NOMO-1 treated with DMSO at 0.1 percent for 48 hours (cell line): ENCODE measurements at regions not wholly inside any gene's neighbourhood (a gene's known extent, or its start where the extent isn't known, plus 50 kb on each side); places are given as distances from the start of the nearest gene placed in this dataset.

Experiments used
- DNase-seq: peaks from one replicate; lab custom pipeline; 2025; ENCODE audit not compliant: unreplicated experiment; lab: John Stamatoyannopoulos, UW

GRCh38 chr16:65315081-65315780 is 193.4 kb upstream of the CDH11 start:
- DNase-seq = no peak

DNA sequence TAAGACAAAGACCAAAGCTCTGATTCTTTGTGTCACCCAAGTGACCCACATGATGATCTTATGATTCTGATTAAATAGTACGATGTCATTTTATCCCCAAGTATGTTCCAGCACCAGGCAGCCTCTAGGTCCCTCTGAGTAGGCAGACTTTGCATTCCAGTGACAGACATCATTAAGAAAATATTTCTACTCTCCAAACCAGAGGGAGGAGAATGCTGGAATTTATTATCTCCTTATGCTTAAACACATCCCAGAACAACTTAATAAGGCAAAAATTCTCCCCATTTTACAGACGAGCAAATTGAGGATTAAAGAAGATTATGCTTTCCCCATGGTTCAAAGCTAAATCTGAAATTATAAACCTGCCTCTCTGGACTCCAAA is 192.8 kb upstream of the CDH11 start:
- DNase-seq = no peak

DNA sequence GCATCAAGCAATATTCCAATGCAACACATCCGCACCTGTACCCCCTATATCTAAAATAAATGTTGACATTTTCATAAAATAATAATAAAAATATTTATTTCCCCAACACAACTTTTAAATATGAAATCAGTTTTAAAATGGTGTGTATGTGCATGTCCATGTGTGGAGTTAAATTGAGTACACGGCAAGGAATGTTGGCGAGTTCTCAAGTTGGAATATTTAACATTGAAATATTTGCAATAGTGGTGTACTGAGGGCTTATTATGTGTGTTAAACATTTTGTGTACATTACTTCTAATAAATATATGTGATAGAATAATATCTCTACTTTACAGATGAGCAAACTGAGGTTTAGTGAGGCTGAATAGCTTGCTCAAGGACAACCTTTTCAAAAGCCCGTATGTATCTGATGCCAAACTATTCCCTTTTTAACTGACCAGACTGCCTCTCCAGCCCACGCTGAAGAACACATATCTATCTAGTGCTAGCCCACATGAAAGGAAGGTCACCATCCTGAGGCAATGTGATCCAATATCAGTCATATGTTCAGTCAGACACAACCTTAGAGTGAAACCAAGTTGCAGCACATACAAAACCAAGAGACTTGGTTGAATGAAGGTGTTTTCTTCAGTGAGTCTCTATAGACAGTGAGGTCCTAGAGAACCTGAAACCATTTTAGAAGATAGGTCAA is 192.2 kb upstream of the CDH11 start:
- no peak for DNase-seq

- DNase-seq = no peak
Measured at GRCh38 chr16:65312795-65313194, 190.9 kb upstream of the CDH11 start.

- no peak for DNase-seq
Measured at GRCh38 chr16:65312071-65312470, 190.2 kb upstream of the CDH11 start.

GRCh38 chr16:65310491-65310890 is 188.6 kb upstream of the CDH11 start:
- DNase-seq = peak; percentile 16

- DNase-seq = no peak
Measured at GRCh38 chr16:65309354-65309753, 187.5 kb upstream of the CDH11 start.

- peak; percentile 77 for DNase-seq
Measured at GRCh38 chr16:65308506-65308905, 186.6 kb upstream of the CDH11 start.

DNA sequence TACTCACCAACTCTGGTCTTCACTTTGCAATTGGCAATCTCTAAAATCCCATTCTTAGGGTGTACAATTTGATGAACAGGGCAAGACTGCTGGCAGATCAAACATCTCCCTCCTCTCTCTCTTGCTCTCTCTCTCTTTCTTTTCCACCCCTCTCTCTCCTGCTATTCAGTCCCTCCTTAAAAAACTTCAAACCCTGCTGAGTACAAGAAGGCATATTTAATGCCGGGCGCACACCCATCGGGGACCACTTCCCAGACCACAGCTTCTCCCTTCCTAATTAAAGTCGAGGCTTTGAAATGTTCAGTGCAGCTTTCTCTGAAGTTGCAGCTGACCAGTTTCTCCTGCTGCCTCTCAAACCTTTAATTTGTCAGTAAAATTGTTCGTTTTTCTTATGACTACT is 185.4 kb upstream of the CDH11 start:
- DNase-seq = no peak

DNA sequence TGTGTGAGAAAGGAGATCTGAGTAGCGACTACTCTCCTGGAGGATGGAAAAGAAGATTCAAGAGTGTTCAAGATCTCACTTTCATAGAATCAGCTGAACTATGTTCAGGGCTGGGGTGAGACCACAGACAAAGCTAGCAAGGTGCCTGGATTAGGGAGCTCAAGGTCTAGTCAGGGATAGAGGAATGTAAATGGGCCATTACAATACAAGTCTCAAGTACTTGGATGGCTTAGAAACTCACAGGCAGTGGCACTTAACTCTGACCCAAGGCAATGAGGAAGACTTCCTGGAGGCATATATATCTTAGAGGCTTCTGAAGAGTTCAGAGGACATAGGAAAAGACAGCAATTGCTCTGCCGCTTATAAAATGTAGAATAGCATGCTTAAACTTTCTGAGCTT is 184.9 kb upstream of the CDH11 start:
- no peak for DNase-seq

- no peak for DNase-seq
Measured at GRCh38 chr16:65306300-65306699, 184.4 kb upstream of the CDH11 start.

DNA sequence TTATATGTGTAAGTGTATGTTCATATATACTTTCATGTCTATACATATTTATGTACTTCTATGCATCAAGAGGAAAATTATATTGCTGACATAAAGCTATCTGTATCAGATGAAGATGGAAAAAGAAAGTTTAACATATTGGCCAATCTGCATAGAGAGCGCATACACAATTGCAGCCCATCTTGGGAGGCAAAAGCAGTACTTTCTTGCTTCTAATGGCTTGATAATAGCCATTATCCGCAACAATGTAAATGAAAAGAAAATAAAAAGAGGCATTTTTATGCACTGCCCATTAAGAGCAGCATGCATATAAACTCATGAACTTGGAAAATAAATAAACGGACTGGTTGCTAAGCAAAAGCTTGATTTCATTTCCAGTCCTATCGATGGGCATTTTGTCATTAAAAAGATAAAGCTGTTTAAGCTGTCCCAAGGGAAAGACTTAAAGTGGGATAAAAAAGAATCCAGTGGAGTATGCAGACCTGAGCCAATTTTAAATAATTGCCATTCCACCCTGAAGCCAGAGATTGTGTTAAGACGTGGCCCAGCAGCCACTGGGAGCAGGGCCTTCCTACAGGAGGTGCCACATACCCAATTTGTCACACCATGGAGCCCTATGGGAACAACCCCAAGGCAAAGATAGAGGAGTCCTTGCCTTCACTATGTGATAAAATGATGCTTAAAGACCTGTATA is 183.6 kb upstream of the CDH11 start:
- no peak for DNase-seq

DNA sequence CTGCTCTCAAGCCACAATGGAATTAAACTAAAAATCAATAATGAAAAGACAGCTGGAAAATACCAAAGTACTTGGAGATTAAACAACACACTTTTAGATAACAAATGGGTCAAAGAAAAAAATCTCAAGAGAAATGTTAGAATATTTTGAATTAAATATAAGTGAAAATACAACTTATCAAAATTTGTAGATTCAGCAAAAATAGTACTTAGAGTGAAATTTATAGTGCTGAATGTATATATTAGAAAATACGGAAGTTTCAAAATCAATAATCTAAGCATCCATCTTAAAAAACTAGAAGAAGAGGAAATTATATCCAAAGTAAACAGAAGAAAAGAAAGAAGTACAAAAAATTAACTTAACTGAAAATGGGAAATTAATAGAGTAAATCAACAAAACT is 179.2 kb upstream of the CDH11 start:
- DNase-seq = no peak

DNA sequence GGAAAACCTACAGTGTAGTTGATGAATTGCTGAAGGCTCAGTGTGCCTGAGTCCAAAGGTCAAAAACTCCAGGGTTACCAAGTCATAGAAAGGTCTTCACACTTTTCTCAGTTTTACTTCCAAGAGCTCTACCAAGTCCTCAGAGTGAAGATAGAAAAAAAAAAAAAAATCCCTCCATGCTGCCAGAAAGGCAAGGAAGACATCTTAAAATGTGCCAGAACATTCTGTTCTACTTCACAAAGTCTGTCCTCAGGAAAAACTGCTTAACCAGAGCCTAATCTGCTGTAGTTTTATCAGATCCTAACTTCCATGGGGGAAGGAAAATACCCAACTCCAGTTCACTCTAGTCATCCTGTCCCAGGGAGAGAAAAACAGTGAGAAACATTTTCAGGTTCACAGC is 175.6 kb upstream of the CDH11 start:
- DNase-seq = no peak

GRCh38 chr16:65295527-65295926 is 173.7 kb upstream of the CDH11 start:
- no peak for DNase-seq

DNA sequence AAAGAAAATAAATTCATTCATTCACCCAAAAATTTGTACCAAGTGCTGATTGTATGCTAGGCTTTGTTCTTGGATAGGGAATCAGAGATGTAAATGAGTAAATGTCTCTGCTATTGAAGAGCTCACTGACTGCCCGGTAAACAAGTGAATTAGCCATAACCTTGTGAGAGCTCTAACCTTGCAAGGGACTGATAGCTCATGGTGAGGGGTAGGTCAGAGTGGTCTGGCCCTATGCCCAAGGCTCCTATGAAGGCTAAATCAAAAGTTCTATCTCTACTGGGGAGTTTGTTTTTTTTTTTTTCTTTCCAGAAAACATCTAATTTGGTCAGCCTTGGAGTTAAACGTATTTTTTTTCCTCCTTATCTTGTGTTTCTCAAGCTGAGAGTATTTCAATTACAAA is 172.8 kb upstream of the CDH11 start:
- no peak for DNase-seq

DNA sequence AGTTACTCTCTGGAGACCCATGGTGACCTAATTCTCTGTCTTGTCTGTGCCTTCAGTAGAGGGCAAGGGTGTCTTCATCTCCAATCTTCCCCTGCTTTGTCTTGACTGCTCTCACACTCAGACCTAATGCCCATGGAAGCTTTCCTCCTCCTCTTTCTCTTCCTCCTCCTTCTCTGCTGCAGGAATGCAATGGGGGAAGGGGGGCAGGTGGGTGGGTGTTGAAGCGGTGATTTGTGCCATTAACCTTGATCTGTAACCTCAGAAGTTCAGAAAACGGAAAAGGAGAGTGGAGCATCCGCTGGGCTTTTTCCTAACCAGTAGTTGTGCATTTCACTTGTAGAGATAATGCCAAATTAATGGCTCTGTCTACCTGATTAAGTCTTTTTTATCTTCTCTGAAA is 172.3 kb upstream of the CDH11 start:
- no peak for DNase-seq

- no peak for DNase-seq
Measured at GRCh38 chr16:65289022-65289421, 167.2 kb upstream of the CDH11 start.

DNA sequence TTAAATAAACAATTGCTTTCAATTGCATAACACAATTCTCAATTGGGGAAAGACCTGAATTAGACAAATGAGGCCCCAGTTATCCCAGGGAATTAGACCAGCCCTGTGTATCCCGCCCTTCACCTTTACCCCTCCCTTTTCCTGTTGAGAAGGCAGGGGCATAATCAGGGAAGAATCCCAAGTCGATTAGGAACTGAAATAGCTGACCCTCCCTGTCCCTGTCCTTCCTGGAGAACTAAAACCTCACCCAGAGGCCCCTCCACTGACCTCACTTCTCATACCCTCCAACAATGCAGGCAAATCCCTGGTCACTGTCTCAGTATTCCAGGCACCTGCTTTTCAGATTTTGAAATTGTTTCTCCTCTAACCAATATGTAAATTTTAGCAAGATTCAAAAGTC is 165.4 kb upstream of the CDH11 start:
- no peak for DNase-seq

DNA sequence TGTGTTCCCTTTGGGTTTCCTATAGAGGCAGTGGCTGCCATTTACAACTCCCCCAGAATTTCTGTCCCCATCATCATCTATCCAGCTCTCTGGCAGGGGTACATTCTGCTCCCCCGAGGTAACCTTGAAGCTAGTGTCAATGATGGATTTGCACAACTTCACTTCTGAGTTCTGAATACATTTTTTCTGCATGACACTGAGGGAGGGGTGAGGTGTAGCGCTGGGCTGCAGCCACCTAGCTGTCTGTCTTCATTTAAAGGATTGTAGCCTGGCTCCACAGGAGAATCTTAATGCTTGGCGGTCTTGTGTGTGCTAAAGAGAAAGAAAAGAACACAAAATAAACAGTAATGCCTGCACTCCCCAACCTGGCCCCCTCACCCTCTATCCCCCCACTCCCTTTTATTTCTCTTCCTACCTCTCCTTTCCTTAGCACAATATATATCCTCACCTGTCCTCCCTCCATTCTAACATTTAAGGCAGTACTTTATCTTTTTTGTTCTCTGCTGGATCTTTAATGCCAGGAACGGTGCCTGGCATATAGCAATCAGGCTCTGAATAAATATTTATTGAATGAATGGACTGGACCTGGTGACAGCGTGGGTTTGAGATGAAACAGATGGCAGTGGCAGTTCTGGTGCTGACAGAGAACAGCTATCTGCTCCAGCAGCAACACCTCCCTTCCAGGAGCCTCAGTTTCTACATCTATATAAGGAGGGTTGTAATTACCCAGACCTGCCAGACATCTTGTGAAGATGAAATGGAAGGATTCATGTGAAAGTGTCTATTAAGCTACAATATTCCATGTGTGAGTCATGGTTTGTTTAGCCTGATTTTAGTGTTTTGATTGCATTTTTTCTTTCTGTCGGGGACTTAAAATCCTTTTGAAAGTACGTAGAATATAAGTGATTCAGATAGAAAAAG is 163.5 kb upstream of the CDH11 start:
- DNase-seq = no peak

- DNase-seq = no peak
Measured at GRCh38 chr16:65284626-65285025, 162.8 kb upstream of the CDH11 start.
